ENCODE measurements at regions not wholly inside any gene's neighbourhood (a gene's known extent, or its start where the extent isn't known, plus 50 kb on each side); places are given as distances from the start of the nearest gene placed in this dataset. TPM values are rescaled to one million over a fixed set of nuclear protein-coding genes. Genes with fewer than 3 reads are reported as not detected.

- no CpG with 5 or more reads among the region's 4 CpGs for WGBS, 2 donors (ENCODE audit: extremely low coverage in 2 of 2, insufficient read length in 2 of 2, insufficient replicate concordance in 1 of 2)
- Histone ChIP-seq H3K4me1 (ENCODE audit: control insufficient read depth in 2 of 2, insufficient read depth in 1 of 2, low read depth in 1 of 2, low read length in 2 of 2) (no peaks in the 10 kb centered on the region), H3K9ac (ENCODE audit: low read depth, low read length, poor library complexity) (no peak overlapping the region), H3K23ac (ENCODE audit: low read depth, low read length, poor library complexity) (no peak overlapping the region), H3K4me3 (ENCODE audit: low read length in 2 of 2) (no peak overlapping the region), H3K79me1 (ENCODE audit: low read depth, low read length) (no peaks in the 10 kb centered on the region), H3K9me3 (replicated peaks in 1 of 2; ENCODE audit: control insufficient read depth in 2 of 2, insufficient read depth in 1 of 2, low read depth in 1 of 2, low read length in 2 of 2) (no peaks in the 10 kb centered on the region), H2AFZ (ENCODE audit: low read length) (no peak overlapping the region), H3K36me3 (replicated peaks in 1 of 2; ENCODE audit: control insufficient read depth in 2 of 2, insufficient read depth in 2 of 2, low read length in 2 of 2) (no peaks in the 10 kb centered on the region), H2BK12ac (ENCODE audit: low read length) (no peak overlapping the region), H3K27me3 (ENCODE audit: control insufficient read depth in 3 of 3, insufficient read depth in 3 of 3, low read depth in 1 of 3, low read length in 3 of 3) (peaks cover 0 to 4% (median 0%) of the 10 kb centered on the region in 3 experiments), H3K27ac (replicated peaks; ENCODE audit: low read length) (no peak overlapping the region), H3K4ac (ENCODE audit: low read length) (no peak overlapping the region), H2BK15ac (ENCODE audit: low read length) (no peak overlapping the region), H2BK5ac (ENCODE audit: low read length) (no peak overlapping the region), H3K4me2 (ENCODE audit: insufficient read depth, low read length, poor library complexity, severe bottlenecking) (no peak overlapping the region), H4K8ac (ENCODE audit: low read depth, low read length) (no peak overlapping the region), H2AK5ac (ENCODE audit: low read depth, low read length) (no peak overlapping the region), H4K91ac (ENCODE audit: low read depth, low read length, poor library complexity) (no peak overlapping the region), H2BK120ac (ENCODE audit: low read depth, low read length) (no peak overlapping the region), H3K18ac (ENCODE audit: low read length) (no peak overlapping the region), H3K14ac (ENCODE audit: low read length) (no peak overlapping the region)
- no peak for DNase-seq (ENCODE audit: low spot score)
Observed at GRCh38 chr2:117763804-117764203, 50.7 kb upstream of the DDX18 start.

Small RNAs in the stretch of these regions (small RNA-seq; reads per million reads assigned to genes)
- not detected for gene AC104408.1 (ENCODE audit: insufficient read depth)
- not detected for gene RNU7-190P (ENCODE audit: insufficient read depth)

Data from neuronal stem cell (in vitro differentiated cells).